ENCODE measurements at regions not wholly inside any gene's neighbourhood (a gene's known extent, or its start where the extent isn't known, plus 50 kb on each side); places are given as distances from the start of the nearest gene placed in this dataset.

DNA sequence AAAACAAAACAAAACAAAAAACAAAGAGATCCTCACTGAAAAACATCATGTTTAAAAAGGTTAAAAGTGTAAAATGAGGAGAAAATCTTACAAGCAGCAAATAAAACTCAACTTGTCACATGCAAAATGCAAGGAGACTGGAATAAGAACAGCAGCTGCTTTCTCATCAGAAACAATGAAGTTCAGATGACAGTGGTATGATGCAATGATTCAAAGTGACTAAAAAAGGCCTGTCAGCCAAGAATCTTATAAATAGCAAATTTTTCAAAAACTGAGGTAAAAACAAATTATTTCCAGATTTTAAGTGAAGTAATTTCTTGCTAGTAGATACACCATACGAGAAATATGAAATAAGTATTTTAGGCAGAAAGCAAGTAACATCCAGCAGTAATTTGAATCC is 68.6 kb upstream of the EPHA3 start:
- Histone ChIP-seq H3K4me3 (no peak overlapping the region), H3K27me3 (no peaks in the 10 kb centered on the region), H3K4me1 (no peaks in the 10 kb centered on the region), H3K27ac (no peak overlapping the region), H3K9me3 (no peaks in the 10 kb centered on the region), H3K36me3 (no peaks in the 10 kb centered on the region)
- TF ChIP-seq, protein P1, sequence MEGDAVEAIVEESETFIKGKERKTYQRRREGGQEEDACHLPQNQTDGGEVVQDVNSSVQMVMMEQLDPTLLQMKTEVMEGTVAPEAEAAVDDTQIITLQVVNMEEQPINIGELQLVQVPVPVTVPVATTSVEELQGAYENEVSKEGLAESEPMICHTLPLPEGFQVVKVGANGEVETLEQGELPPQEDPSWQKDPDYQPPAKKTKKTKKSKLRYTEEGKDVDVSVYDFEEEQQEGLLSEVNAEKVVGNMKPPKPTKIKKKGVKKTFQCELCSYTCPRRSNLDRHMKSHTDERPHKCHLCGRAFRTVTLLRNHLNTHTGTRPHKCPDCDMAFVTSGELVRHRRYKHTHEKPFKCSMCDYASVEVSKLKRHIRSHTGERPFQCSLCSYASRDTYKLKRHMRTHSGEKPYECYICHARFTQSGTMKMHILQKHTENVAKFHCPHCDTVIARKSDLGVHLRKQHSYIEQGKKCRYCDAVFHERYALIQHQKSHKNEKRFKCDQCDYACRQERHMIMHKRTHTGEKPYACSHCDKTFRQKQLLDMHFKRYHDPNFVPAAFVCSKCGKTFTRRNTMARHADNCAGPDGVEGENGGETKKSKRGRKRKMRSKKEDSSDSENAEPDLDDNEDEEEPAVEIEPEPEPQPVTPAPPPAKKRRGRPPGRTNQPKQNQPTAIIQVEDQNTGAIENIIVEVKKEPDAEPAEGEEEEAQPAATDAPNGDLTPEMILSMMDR (IDR thresholded peaks at IDR 0.05): no peak
- no peak for TF ChIP-seq POLR2A (IDR thresholded peaks at IDR 0.05)
- no peak for DNase-seq

DNA sequence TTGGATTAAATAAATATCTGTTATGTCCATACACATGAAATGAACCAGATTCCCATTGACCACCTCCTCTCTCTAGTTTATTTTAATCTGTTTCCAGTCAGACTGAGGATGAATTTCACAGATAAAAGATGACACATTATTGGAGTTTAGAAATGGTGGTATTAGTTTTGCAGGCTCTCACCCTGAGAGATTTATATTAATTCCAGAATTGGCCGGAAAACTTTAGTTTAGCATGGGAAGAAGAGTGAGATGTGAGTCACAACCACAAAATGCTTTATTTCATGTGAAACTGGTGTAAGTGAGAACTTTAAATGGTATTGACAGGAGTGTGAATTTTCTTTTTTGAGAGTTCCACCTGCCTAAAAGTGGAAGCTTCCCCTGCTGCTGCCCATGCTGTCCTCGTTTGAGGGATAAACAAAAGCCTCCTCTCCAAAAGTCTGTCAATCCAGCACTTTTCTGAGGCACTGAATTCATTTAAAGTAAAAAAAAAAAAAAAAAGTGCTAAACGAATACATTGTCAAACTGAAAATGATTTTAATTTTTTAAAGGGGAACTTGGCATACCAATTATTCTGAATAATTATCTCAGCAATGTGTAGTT is 65.1 kb upstream of the EPHA3 start:
- no peak overlapping the region for H3K27ac ChIP-seq
- H3K4me1 ChIP-seq: no peaks in the 10 kb centered on the region
- H3K27me3 ChIP-seq: no peaks in the 10 kb centered on the region
- peaks cover 0 to 3% (median 0%) of the 10 kb centered on the region in 4 donors for H3K9me3 ChIP-seq
- TF ChIP-seq POLR2A (IDR thresholded peaks at IDR 0.05): no peak
- TF ChIP-seq, protein P1 (IDR thresholded peaks at IDR 0.05): no peak
- no peak for DNase-seq
- no peak overlapping the region for H3K4me3 ChIP-seq
- H3K36me3 ChIP-seq: no peaks in the 10 kb centered on the region

DNA sequence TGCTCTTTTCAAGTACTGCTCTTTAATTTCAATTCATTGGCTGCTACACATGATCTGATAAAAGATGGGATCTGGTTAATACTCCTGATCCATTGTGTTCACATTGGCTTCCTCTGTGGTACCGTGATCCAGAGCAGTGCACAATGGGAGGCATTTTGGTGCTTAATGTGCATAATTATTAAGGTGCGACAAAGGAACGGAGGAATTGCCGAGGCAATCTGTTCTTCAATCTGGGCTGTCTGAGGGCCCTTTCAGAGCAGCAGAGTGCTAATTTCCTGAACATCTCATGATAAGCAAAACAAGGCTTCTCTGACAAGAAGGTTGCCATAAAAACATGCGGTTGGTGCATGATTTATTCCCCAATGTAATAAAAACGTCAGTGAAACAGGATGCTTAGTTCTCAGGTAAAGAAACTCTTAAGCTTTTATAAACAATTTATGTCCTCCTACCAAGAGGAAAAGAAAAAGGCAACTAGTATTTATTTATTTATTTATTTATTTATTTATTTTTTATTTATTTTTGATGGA is 64.0 kb upstream of the EPHA3 start:
- no peak for TF ChIP-seq POLR2A (IDR thresholded peaks at IDR 0.05)
- TF ChIP-seq, protein P1 (IDR thresholded peaks at IDR 0.05): no peak
- Histone ChIP-seq H3K36me3 (no peaks in the 10 kb centered on the region), H3K4me1 (no peaks in the 10 kb centered on the region), H3K27ac (no peak overlapping the region), H3K4me3 (no peak overlapping the region), H3K9me3 (peaks cover 0 to 3% (median 0%) of the 10 kb centered on the region in 4 donors), H3K27me3 (no peaks in the 10 kb centered on the region)
- DNase-seq: no peak

DNA sequence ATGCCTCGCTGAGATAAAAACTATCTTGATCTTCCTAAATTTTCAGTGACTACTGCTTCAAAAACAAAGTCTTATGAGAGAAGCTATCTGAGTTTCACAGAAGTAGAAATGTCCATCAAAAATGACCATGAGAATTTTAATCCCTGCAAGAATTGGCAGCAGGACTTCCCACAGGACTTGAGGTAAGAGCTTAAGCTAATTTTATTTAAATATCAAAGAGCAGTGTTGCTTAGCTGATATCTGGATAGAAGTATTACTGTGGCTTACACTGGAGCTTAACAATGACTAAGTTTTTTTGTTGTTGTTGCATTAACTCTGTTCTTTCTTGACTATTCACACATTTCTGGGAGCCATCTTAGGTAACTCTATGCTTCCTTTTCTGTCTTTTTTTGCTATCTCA is 60.8 kb upstream of the EPHA3 start:
- Histone ChIP-seq H3K9me3 (peaks cover 0 to 3% (median 0%) of the 10 kb centered on the region in 4 donors), H3K4me1 (no peaks in the 10 kb centered on the region), H3K4me3 (no peak overlapping the region), H3K27me3 (no peaks in the 10 kb centered on the region), H3K36me3 (no peaks in the 10 kb centered on the region), H3K27ac (no peak overlapping the region)
- DNase-seq: no peak
- TF ChIP-seq, protein P1 (IDR thresholded peaks at IDR 0.05): no peak
- TF ChIP-seq POLR2A (IDR thresholded peaks at IDR 0.05): no peak

DNA sequence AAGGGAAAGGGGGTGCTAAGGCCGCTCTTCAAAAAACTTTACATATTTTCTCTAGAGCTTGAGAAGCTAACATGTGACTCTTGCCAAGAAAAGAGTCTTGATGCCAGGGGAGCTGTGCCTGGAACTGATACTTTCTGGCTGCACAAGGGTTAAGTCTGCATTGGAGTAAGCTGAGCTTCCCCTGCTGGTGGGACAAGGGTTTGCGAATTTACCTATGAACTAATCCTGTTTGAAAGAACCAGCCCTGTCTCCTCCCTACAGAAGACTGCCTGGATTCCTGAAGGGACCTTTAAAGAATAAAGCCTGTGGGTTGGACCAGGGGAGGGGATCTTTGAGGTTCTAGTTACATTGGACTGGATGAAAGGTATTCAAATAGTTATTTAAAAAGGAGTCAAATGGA is 58.3 kb upstream of the EPHA3 start:
- no peak overlapping the region for H3K27ac ChIP-seq
- H3K9me3 ChIP-seq: peaks cover 0 to 3% (median 0%) of the 10 kb centered on the region in 4 donors
- no peak for TF ChIP-seq POLR2A (IDR thresholded peaks at IDR 0.05)
- TF ChIP-seq, protein P1 (IDR thresholded peaks at IDR 0.05): no peak
- no peak overlapping the region for H3K4me3 ChIP-seq
- no peaks in the 10 kb centered on the region for H3K27me3 ChIP-seq
- H3K36me3 ChIP-seq: no peaks in the 10 kb centered on the region
- no peak for DNase-seq
- no peaks in the 10 kb centered on the region for H3K4me1 ChIP-seq
